ENCODE measurements at regions not wholly inside any gene's neighbourhood (a gene's known extent, or its start where the extent isn't known, plus 50 kb on each side); places are given as distances from the start of the nearest gene placed in this dataset.

DNA sequence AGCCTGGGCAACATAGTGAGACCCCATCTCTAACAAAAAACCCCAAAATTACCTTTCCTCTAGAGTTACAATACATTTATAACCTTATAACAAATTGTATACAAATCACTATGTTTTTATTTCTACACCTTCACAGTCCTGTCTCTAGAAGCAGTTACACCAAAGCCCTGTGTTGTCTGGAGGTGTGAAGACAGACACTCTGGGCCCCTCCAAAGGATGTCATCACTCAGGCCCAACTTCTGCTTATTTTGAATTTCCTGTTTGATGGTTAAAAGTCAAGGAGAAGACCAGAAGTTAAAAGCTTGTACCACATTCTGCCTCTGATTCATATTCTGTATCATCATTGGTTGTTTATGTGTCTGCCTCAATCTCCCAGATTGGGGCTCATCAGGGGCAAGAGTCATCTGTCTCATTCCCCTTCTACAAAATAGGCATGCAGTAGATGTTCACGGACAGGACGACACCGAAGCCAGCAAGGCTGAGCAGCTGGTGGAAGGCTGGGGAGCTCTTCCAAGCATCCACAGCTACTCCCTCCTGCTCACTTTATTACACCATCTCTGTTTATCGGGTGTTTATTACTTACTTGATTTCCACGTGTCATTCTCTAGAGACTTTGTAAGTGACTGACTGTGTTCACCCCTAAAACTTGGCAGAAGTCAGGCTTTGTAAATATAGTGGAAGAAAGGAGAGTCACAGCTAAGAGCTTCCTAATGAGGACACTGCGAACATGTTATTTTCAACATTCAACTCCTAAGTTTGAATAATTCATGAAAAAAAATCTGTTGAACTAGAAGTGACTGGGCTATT is 136.8 kb upstream of the ANKRD28 start:
- TF ChIP-seq ATOH8 (CRISPR knock-in tag; IDR thresholded peaks at IDR 0.05; ENCODE audit: low read depth) (no peak), RARB (CRISPR knock-in tag; IDR thresholded peaks at IDR 0.05) (no peak), ZNF302 (CRISPR knock-in tag; IDR thresholded peaks at IDR 0.05) (no peak), ZSCAN20 (CRISPR knock-in tag; IDR thresholded peaks at IDR 0.05) (no peak), CEBPB (IDR thresholded peaks at IDR 0.05) (no peak), JUNB (IDR thresholded peaks at IDR 0.05) (no peak), HMGXB4 (CRISPR knock-in tag; IDR thresholded peaks at IDR 0.05; ENCODE audit: borderline replicate concordance) (no peak)
- TF ChIP-seq, protein P1, sequence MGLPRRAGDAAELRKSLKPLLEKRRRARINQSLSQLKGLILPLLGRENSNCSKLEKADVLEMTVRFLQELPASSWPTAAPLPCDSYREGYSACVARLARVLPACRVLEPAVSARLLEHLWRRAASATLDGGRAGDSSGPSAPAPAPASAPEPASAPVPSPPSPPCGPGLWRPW (IDR thresholded peaks at IDR 0.05), result no peak
- no peak overlapping the region for H3K27ac ChIP-seq
- WGBS (ENCODE audit: missing lambda C conversion rate), result 74% methylated on average over 6 of the region's 6 CpGs
- no peaks in the 10 kb centered on the region for H3K9me3 ChIP-seq
- FAIRE-seq (no peak), DNase-seq (ENCODE audit: low read depth in 1 of 2, low spot score in 1 of 2) (no peak), ATAC-seq (no peak)
- H3K4me3 ChIP-seq, result no peak overlapping the region
- H3K4me1 ChIP-seq, result no peaks in the 10 kb centered on the region
- POLR2A ChIA-PET, result no interaction called here
- no peak overlapping the region for H3K4me2 ChIP-seq
- CTCF ChIA-PET, result interaction anchor here (0.9 to 1.1 kb wide), 2 partner anchors 13 to 122 kb away, joined by 3 read pairs; no protein-coding TSS in a partner anchor

- ATAC-seq (no peak), DNase-seq (ENCODE audit: low read depth in 1 of 2, low spot score in 1 of 2) (no peak), FAIRE-seq (no peak)
- 36% methylated on average over 5 of the region's 5 CpGs for WGBS (ENCODE audit: missing lambda C conversion rate)
- ChIA-PET POLR2A (no interaction called here), CTCF (no interaction called here)
- no peaks in the 10 kb centered on the region for H3K4me1 ChIP-seq
- H3K4me3 ChIP-seq, result no peak overlapping the region
- H3K9me3 ChIP-seq, result no peaks in the 10 kb centered on the region
- H3K4me2 ChIP-seq, result no peak overlapping the region
- H3K27ac ChIP-seq, result no peak overlapping the region
- TF ChIP-seq, protein P1 (IDR thresholded peaks at IDR 0.05), result no peak
- TF ChIP-seq RAD21 (conservative IDR thresholded peaks at IDR 0.05 in 1 of 2, IDR thresholded peaks at IDR 0.05 in 1 of 2), result no peak
- TF ChIP-seq BHLHE40 (IDR thresholded peaks at IDR 0.05; ENCODE audit: low read depth, low read length), result no peak
- no peak for TF ChIP-seq HMGXB4 (CRISPR knock-in tag; IDR thresholded peaks at IDR 0.05; ENCODE audit: borderline replicate concordance)
- TF ChIP-seq ZC3H11A (IDR thresholded peaks at IDR 0.05), result no peak
- TF ChIP-seq FOSL2 (IDR thresholded peaks at IDR 0.05), result no peak
- TF ChIP-seq FOSL2 (CRISPR knock-in tag; IDR thresholded peaks at IDR 0.05), result no peak
- no peak for TF ChIP-seq JUNB (IDR thresholded peaks at IDR 0.05)
- TF ChIP-seq GATA3 (IDR thresholded peaks at IDR 0.05; ENCODE audit: borderline replicate concordance), result no peak
- no peak for TF ChIP-seq HOXB13 (CRISPR knock-in tag; IDR thresholded peaks at IDR 0.05; ENCODE audit: low read depth)
These were observed 138.5 kb upstream of the ANKRD28 start for GRCh38 chr3:15936312-15936711.

- TF ChIP-seq CBX2 (IDR thresholded peaks at IDR 0.05; ENCODE audit: borderline replicate concordance, low read depth), result no peak
- no peak for TF ChIP-seq HOXA7 (CRISPR knock-in tag; IDR thresholded peaks at IDR 0.05)
- TF ChIP-seq CEBPB (IDR thresholded peaks at IDR 0.05), result no peak
- TF ChIP-seq CHD4 (IDR thresholded peaks at IDR 0.05; ENCODE audit: borderline replicate concordance), result no peak
- no peak for TF ChIP-seq NFE2L2 (conservative IDR thresholded peaks at IDR 0.05; ENCODE audit: low read length)
- no peak for TF ChIP-seq GATA3 (IDR thresholded peaks at IDR 0.05; ENCODE audit: borderline replicate concordance)
- TF ChIP-seq, protein P2, sequence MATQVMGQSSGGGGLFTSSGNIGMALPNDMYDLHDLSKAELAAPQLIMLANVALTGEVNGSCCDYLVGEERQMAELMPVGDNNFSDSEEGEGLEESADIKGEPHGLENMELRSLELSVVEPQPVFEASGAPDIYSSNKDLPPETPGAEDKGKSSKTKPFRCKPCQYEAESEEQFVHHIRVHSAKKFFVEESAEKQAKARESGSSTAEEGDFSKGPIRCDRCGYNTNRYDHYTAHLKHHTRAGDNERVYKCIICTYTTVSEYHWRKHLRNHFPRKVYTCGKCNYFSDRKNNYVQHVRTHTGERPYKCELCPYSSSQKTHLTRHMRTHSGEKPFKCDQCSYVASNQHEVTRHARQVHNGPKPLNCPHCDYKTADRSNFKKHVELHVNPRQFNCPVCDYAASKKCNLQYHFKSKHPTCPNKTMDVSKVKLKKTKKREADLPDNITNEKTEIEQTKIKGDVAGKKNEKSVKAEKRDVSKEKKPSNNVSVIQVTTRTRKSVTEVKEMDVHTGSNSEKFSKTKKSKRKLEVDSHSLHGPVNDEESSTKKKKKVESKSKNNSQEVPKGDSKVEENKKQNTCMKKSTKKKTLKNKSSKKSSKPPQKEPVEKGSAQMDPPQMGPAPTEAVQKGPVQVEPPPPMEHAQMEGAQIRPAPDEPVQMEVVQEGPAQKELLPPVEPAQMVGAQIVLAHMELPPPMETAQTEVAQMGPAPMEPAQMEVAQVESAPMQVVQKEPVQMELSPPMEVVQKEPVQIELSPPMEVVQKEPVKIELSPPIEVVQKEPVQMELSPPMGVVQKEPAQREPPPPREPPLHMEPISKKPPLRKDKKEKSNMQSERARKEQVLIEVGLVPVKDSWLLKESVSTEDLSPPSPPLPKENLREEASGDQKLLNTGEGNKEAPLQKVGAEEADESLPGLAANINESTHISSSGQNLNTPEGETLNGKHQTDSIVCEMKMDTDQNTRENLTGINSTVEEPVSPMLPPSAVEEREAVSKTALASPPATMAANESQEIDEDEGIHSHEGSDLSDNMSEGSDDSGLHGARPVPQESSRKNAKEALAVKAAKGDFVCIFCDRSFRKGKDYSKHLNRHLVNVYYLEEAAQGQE (IDR thresholded peaks at IDR 0.05), result no peak
- TF ChIP-seq RNF2 (IDR thresholded peaks at IDR 0.05; ENCODE audit: borderline replicate concordance, low read depth), result no peak
- no peak for TF ChIP-seq FOSB (CRISPR knock-in tag; IDR thresholded peaks at IDR 0.05)
- TF ChIP-seq JUN (IDR thresholded peaks at IDR 0.05), result no peak
- no peak for TF ChIP-seq FOXS1 (CRISPR knock-in tag; IDR thresholded peaks at IDR 0.05)
- TF ChIP-seq RARB (CRISPR knock-in tag; IDR thresholded peaks at IDR 0.05), result no peak
- ChIA-PET CTCF (interaction anchor here (1.6 kb wide), 1 partner anchor 11 kb away, joined by 6 read pairs; no protein-coding TSS in a partner anchor), POLR2A (no interaction called here)
- WGBS (ENCODE audit: missing lambda C conversion rate), result 75% methylated on average over 1 of the region's 1 CpG
- Histone ChIP-seq H3K9me3 (no peaks in the 10 kb centered on the region), H3K4me2 (no peak overlapping the region), H3K4me3 (no peak overlapping the region), H3K27ac (no peak overlapping the region), H3K4me1 (no peaks in the 10 kb centered on the region)
- FAIRE-seq (no peak), ATAC-seq (no peak), DNase-seq (ENCODE audit: low read depth in 1 of 2, low spot score in 1 of 2) (no peak)
These were observed 142.9 kb upstream of the ANKRD28 start for GRCh38 chr3:15940641-15941040.
